ENCODE measurements at regions not wholly inside any gene's neighbourhood (a gene's known extent, or its start where the extent isn't known, plus 50 kb on each side); places are given as distances from the start of the nearest gene placed in this dataset.

DNA sequence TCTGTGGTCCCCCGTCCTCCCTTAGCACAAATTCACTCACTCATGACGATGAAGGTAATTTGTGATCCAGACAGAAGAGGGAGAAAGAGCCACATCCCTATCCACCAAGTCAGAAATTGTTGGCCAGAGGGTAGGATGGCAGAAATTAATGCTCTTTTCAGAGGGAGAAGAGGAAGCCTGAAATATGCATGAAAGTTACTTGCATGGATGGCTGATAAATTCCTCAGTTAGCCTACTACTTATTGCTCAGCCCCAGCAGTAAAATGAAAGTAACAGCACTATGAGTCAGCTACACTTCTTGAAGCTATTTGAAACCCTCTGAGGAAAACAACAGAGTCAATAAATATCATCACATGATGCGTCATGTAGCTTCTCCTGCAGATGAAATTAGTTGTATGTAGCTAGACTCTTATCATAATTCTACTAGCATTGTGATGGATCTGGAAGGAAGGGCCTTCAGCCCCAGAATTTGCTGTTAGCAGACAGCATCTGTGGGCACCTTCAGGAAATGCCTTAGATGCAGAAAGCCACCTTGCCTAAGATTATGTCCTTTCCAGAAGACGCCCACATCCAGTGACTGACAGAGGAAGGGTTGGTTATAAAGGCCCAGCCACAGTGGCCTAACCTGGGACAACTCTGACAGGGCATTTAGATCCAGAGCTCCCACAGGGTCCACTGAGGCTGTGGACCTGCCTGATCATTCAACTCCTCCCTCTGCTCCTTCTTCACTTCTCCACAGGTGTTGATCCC lies 81.2 kb upstream of the CCDC112 start:
- peak; percentile 57 for DNase-seq (ENCODE audit: low spot score)

DNA sequence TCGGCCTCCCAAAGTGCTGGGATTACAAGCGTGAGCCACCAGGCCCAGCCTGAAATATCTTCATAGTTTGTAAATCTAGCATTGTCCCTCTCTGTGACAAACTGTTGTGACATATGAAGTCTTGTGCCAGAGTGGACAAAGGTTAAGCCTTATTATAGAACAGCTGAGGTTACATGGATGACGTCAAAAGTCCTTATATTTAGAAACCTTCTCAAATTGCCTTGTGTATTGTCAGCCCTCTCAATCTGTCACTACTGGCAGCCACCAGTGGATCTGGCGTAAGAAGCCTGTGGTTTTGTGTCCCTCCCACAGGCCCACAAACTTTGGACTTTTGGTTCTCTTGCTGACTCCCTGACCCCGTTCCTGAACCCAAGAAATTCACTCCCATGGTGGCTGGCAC lies 79.4 kb upstream of the CCDC112 start:
- no peak for DNase-seq (ENCODE audit: low spot score)

DNA sequence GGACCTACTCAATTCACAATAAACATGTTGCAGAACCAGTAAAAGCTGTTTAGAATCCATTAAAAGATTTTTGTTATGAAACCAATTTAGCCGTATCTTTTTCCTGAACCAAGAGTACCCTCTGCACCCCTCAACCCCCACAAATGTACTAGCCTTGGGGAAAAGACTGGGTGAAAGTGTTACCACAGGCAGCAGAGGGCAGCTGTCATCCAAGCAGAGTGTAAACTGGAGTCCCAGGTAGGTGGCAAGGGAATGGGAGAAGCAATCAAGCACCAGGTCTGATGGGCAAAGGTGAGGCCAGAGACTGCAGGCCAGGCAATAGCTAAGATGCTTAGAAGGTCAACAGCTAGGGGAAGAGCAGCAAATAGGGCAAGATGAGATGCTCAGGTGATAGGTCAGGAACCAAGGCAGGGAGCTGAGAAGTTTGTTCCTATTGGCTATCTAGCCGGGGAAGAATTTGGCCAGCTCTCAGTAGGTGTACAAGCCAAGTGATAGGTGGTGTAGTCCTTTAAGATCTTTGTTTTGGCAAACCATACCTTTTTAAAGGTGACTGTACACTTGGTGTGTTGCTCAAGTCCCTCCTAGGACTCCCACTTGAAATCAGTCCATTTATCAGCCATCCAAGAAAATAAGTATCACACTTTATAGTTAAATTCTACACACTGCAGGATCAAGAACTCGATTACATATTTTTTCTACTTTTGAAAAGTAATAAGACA lies 77.8 kb upstream of the CCDC112 start:
- DNase-seq (ENCODE audit: low spot score): peak; percentile 61

DNA sequence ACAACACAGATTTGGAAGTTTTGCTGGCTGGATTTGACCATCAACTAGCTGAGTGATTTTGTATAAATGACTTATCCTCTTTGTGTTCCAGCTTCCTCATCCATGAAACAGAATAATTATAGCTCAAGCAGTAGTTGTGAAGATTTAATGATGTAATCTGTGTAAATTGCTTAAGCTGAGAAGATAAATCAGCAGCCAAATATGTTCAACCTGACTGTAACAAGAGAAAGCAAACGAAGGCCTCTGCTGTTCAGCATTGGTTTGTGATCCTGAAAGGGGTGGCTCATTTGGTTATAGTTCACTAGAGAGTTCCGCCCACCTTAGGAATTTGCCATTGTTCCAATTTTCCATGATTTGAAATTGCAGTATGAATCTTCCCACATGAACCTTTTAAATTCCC lies 75.7 kb upstream of the CCDC112 start:
- DNase-seq (ENCODE audit: low spot score): peak; percentile 67

DNA sequence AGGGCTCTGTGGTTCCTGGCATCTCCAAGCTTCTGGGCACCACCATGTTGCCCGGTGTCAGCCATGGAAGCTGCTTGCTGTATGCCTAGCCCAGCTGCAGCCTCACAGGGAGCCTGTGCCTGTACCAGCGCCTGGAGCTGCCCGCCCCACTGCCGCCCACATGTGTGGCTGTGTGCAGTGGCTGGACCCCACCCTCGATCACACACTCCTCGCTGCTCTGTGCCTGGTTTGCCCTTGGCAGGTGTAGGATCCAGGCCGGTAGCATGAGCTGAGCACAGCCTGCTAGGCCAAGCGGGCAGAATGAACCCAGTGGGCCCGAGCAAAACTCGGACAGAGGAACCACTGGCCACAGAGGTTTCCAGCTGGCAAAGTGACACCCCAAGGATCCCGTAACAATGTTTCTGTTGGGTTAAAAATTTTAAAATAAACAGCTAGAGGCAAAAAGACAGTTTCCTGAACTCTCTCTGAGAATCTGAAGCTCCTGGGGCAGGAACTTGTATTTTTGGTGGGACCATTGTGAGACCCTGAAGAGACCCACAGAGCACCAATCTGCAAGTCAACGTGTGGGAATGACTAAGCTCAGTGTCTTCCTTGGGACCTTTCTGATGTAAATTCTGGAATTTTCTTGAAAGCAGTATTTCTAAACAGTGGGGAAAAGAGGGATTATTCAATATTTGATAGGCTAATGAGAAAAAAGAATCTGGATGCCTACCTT lies 73.1 kb upstream of the CCDC112 start:
- DNase-seq (ENCODE audit: low spot score): no peak

DNA sequence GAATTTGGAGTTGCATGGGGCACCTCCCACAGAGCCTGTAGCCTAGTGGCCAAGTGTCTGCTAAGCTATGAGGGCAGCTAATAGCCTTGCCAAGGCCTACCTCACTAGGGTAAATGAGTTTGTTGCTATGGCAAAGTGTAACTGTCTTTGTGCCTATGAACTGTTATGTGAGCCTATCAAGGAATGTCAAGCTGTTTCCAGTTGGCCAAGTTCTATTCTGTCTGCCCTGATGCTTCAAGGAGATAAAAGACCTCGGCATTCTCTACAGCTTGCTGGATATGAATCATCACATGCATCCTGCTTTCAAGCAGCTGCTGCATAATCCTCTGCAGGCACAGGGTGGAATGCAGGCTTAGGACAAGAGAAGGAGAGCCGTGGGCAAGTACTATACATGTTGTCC lies 69.8 kb upstream of the CCDC112 start:
- peak; percentile 63 for DNase-seq (ENCODE audit: low spot score)

DNA sequence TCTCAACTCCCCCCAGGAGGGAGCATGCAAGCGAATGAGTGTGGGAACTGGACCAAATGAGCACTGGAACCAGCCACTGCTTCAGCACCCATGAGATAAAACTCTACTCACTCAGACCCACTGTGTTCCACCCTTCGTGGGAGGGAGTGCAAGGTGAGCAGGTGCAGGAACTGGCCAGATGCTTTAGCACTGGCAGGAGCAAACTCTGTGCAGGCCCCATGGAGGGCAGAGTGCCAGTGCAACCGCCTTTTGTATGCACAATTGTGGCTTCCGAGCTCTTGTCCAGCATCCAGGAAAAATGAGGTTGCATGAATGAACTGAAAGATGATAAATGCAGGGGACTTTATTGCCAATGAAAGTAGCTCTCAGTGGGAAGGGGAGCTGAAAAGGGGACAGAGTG lies 67.4 kb upstream of the CCDC112 start:
- no peak for DNase-seq (ENCODE audit: low spot score)

DNA sequence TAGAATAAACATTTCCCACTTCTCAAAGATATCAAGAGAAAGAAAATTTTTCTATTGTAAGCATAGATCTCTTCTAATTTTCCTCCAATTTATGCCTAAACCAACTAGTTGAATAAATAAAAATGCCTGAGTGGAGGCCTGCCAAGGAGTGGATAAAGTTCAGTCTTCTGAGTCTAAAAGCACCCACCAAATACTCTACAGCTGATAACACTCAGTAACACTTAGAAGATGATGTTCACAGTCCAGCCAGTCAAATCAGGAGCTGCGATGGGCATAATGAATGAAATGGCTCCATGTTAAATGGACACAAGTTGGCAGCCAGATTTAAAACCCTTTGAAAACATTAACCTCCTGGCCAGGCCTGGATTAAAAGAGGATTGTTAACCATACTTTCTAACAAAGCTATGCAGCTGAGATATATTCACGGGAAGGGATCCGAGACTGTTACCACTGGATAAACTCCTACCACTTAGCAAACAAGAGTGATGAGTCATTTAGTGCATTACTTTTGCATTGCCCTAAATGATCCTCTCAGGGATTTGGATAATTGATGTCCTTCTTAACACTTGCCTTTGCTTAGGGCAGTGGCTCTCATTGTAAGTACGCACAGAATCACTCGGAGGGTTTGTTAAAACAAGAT lies 63.7 kb upstream of the CCDC112 start:
- peak; percentile 27 for DNase-seq (ENCODE audit: low spot score)

DNA sequence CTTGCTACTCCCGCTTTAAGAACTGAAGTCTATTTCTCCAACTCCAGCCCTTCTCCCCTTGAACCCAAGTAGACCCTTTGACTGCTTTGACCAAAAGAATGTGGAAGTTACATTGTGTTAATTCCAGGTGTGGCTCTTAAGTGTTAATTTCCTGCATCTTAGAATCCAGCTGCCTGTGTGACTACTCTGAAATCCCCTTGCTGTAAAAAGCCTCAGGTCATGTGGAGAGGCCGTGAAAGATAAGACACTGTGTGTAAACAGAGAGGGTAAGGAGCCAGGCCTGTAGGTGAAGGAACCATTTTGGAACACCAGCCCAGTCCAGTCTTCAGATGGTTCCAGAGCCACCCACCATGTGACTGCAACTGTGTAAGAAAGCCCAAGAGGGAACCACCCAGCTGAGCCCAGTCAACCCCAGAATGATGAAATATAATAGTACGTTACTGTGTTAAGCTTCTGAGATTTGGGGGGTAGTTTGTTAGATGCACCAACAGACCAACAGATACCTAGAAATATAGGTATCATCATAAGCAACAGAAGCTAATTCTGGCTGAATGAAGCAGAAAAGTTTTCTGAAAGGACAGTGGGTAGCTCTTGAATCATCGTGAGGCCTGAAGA lies 59.4 kb upstream of the CCDC112 start:
- no peak for DNase-seq (ENCODE audit: low spot score)

DNA sequence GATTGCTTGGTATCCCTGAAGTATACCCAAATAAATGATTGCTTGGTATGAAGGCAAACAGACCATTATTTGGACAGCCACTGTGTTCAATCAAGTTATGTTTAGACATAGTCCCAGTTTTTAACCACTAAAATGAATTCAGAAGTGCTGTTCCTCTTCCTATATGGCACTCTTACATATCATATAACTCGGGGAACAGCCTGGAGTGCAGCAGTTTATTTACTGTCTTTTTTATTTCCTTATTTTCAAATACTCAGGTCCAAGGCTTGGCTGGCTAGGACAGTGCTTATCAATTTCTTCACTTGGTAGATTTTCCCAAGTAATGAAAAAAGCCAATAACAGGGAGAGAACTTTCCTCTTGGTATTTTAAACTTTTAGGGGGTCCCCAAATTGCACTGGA lies 58.6 kb upstream of the CCDC112 start:
- no peak for DNase-seq (ENCODE audit: low spot score)

DNA sequence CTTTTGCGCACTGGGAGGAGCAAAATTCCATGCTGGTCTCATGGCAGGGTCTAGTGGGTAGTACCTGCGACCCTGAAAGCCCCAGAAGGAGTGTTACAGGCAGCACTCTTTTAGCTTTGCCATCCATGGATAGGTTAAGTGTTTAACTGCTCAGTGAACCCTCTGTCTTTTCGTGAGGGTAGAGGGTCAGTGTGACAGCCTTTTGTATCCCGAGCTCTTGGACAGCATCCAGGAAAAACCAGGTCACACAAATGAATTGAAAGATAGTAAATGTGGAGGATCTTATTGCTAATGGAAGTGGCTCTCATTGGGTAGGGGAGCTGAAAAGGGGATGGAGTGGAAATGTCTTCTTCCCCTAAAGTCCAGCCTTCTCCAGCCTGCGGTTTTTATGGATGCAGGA lies 57.8 kb upstream of the CCDC112 start:
- no peak for DNase-seq (ENCODE audit: low spot score)

DNA sequence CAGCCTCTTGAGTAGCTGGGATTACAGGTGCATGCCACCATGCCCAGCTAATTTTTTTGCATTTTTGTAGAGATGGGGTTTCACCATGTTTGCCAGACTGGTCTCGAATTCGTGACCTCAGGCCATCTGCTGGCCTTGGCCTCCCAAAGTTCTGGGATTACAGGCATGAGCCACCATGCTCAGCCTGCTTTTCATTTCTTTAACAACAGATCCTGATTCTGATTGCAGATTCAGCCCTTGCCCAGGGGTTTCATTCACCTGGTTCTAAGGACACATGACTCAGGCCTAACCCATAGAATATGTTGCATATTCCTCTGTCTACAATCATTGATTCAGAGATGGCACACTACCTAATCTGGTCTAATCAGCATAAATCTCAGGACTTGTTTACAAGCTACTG lies 56.1 kb upstream of the CCDC112 start:
- no peak for DNase-seq (ENCODE audit: low spot score)

DNA sequence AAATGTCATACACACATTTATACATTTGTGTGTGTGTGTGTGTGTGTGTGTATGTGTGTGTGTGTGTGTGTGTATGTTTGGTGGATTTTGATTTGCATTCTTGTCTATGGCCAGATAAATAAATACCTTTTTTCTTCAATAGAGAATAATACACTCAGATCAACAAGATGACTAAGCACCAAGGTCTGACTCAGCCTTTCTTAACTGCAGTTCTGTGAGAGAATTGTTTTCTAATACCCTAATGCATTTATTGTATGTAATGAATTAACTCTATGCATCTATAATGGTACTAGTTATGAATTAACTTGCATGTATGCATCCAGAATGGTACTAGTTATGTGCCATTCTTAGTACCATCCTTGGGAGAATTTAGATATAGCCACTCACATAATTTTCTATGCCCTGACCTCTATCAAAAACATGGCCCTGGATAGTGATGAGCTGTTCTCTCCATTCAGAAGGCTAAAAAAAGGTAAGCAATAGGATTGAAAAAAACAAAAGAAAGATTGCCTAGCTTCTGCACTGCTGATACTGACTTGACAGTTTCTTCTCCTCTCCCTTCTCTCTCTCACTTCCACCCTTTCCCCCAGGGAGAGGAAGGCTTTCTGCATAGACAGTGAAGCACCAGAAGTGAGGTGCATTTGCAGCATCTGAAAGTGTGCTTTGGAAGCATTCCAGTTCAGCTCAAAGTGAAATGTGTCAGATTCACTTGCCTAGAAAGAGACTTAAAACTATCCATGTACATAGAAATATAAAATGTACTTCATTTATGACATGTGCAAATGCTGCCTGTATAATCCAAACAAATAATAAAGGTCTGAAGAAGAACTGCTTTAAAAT lies 55.1 kb upstream of the CCDC112 start:
- DNase-seq (ENCODE audit: low spot score): no peak

DNA sequence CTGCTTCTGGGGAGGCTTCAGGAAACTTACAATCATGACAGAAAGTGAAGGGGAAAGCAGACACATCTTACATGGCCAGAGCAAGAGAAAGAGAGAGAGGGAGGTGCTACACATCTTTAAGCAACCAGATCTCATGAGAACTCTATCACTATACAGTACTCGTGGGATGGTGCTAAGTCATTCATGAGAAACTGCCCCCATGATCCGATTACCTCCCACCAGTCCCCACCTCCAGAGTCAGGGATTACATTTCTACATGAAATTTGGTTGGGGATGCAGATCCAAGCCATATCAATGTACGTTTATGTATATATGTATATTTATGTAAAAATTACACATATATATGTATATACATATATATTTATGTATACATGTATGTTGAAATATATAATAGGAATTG lies 54.4 kb upstream of the CCDC112 start:
- no peak for DNase-seq (ENCODE audit: low spot score)

DNA sequence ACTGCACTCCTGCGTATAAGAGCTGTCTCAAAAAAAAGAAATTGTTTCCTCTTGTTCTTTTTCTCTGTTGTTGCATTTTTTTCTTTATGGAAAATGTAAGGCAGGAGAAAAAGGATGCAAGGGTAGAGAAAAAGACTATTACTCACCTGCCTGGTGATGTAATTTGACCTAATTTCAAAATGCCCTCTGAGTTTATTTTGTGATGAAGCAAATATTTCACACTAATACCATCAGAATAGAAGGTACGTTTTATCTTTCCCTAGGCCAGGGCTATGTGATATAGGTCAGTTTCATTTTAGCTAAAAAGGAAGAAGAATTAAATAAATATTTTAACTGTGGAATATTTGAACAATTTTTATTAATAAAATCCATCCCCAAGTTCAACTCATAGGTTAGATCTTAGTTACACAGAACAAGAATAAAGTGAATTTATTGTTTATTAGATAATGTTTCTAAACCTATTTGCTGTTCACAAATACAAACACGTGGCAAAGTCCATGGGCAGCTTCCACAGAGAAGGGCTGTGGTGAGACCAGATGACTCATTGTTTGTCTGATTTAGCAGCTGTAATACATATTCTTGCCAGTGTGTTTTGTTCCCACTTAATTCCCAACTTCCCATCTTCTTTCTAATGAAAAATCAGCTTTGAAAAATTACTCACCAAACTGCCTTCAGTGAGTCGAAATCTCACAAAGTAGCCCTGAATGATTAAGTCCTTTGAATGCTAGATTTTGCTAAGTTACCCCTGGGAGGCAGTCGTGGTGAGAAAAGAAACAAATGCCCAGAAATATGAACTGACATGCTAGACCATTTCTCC lies 52.8 kb upstream of the CCDC112 start:
- DNase-seq (ENCODE audit: low spot score): peak; percentile 83

DNA sequence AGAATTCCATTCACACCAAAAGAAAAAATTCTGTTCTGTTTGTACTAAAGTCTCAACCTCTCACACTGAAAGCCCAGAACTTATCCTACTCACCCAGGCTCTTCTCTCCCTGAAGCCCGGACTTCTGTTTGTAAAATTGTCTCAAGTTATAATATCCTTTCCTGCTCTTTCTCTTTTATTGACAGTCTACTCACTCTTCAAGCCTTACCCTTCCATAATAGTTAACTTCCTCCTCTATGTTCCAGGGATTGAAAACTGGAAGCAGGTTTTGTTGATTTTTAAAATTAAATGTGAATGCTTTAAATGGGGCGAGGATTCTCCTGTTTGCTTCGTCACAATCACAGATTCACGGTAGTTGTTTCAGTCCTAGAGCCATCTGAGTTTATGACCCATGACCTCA lies 51.7 kb upstream of the CCDC112 start:
- DNase-seq (ENCODE audit: low spot score): no peak
